Loucy (cell line): ENCODE measurements at regions not wholly inside any gene's neighbourhood (a gene's known extent, or its start where the extent isn't known, plus 50 kb on each side); places are given as distances from the start of the nearest gene placed in this dataset.

Source experiments
- H2AFZ ChIP-seq: fragments of 200-600 bp; sonication (generic); 2 replicates; pipeline ENCODE4 v1.6.0; 2016; ENCODE audit warnings: antibody characterized with exemption, mild to moderate bottlenecking, low read length, moderate library complexity
- H3F3A ChIP-seq: fragments of 200-600 bp; 2 replicates; pipeline ENCODE4 v1.6.0; 2016; ENCODE audit warnings: antibody characterized with exemption, low read depth, mild to moderate bottlenecking
- H3K27me3 ChIP-seq: fragments of 200-600 bp; sonication (generic); 2 replicates; pipeline ENCODE4 v1.6.1; 2014; ENCODE audit warnings: low read length, mild to moderate bottlenecking; ENCODE audit not compliant: insufficient read depth, poor library complexity, severe bottlenecking
- H3K36me3 ChIP-seq: fragments of 200-600 bp; sonication (generic); 2 replicates; pipeline ENCODE4 v1.6.1; 2016; ENCODE audit warnings: low read length; ENCODE audit not compliant: insufficient read depth
- H3K4me1 ChIP-seq: fragments of 200-600 bp; sonication (generic); 2 replicates; pipeline ENCODE4 v1.5.1; 2014; ENCODE audit warnings: low read length, mild to moderate bottlenecking; ENCODE audit not compliant: insufficient read depth, poor library complexity, severe bottlenecking
- H3K4me2 ChIP-seq: fragments of 200-600 bp; sonication (generic); 2 replicates; pipeline ENCODE4 v1.6.0; 2014; ENCODE audit warnings: antibody characterized with exemption, low read length, low read depth, mild to moderate bottlenecking; ENCODE audit not compliant: poor library complexity, severe bottlenecking
- H3K4me3 ChIP-seq: fragments of 200-600 bp; sonication (generic); 2 replicates; pipeline ENCODE4 v1.5.1; 2014; ENCODE audit warnings: low read length, mild to moderate bottlenecking, mixed read lengths; ENCODE audit not compliant: poor library complexity, severe bottlenecking
- H3K79me2 ChIP-seq: fragments of 200-600 bp; sonication (generic); 2 replicates; pipeline ENCODE4 v1.6.1; 2014; ENCODE audit warnings: low read length; ENCODE audit not compliant: insufficient read depth
- H3K9ac ChIP-seq: fragments of 200-600 bp; sonication (generic); 2 replicates; pipeline ENCODE4 v1.6.0; 2014; ENCODE audit warnings: mild to moderate bottlenecking, low read depth, low read length, moderate library complexity; ENCODE audit not compliant: poor library complexity, severe bottlenecking
- H3K9me2 ChIP-seq: fragments of 200-600 bp; sonication (generic); replicated peaks from 2 replicates; pipeline ENCODE4 v1.6.1; 2016; ENCODE audit warnings: low read depth, low read length, mixed read lengths
- H3K9me3 ChIP-seq: fragments of 200-600 bp; sonication (generic); 2 replicates; pipeline ENCODE4 v1.6.1; 2014; ENCODE audit warnings: mild to moderate bottlenecking, antibody characterized with exemption, low read length, low read depth; ENCODE audit not compliant: insufficient read depth
- H4K20me1 ChIP-seq: fragments of 200-600 bp; sonication (generic); 2 replicates; pipeline ENCODE4 v1.6.0; 2014; ENCODE audit warnings: antibody characterized with exemption, low read length, mild to moderate bottlenecking; ENCODE audit not compliant: insufficient read depth, poor library complexity, severe bottlenecking
- CTCF ChIP-seq: fragments of 200-600 bp; sonication (generic); conservative IDR thresholded peaks from 2 replicates; pipeline ENCODE4 v1.5.1; 2014; ENCODE audit warnings: mild to moderate bottlenecking, antibody characterized with exemption, low read length
- EZH2phosphoT487 ChIP-seq: fragments of 200-600 bp; IDR thresholded peaks from 2 replicates; pipeline ENCODE4 v1.6.1; 2018; ENCODE audit warnings: antibody characterized with exemption, mild to moderate bottlenecking, moderate library complexity, borderline replicate concordance

GRCh38 chr18:78607784-78608183 lies 371.8 kb upstream of the SALL3 start:
- Histone ChIP-seq H3K9ac (no peak overlapping the region), H2AFZ (no peak overlapping the region), H3K27me3 (no peaks in the 10 kb centered on the region), H3K4me3 (no peak overlapping the region), H3K4me2 (no peak overlapping the region), H3K79me2 (no peaks in the 10 kb centered on the region), H3K36me3 (no peaks in the 10 kb centered on the region), H4K20me1 (no peaks in the 10 kb centered on the region), H3K9me3 (peaks cover 8% of the 10 kb centered on the region; the same call in 1 of the 2 replicates), H3K4me1 (no peaks in the 10 kb centered on the region), H3K9me2 (no peaks in the 10 kb centered on the region), H3F3A (no peaks in the 10 kb centered on the region)
- TF ChIP-seq EZH2phosphoT487 (no peak), CTCF (no peak)

- TF ChIP-seq EZH2phosphoT487, result no peak
- no peak for TF ChIP-seq CTCF
- no peaks in the 10 kb centered on the region for H3K79me2 ChIP-seq
- no peaks in the 10 kb centered on the region for H3F3A ChIP-seq
- no peak overlapping the region for H3K4me3 ChIP-seq
- H3K9me3 ChIP-seq, result peaks cover 14% of the 10 kb centered on the region; the same call in 1 of the 2 replicates
- no peak overlapping the region for H3K4me2 ChIP-seq
- no peaks in the 10 kb centered on the region for H3K4me1 ChIP-seq
- H4K20me1 ChIP-seq, result no peaks in the 10 kb centered on the region
- H3K9ac ChIP-seq, result no peak overlapping the region
- no peak overlapping the region for H2AFZ ChIP-seq
- H3K27me3 ChIP-seq, result no peaks in the 10 kb centered on the region
- no peaks in the 10 kb centered on the region for H3K36me3 ChIP-seq
- no peaks in the 10 kb centered on the region for H3K9me2 ChIP-seq
Observed at GRCh38 chr18:78610179-78610578, 369.4 kb upstream of the SALL3 start.

GRCh38 chr18:78611201-78611800 lies 368.3 kb upstream of the SALL3 start:
- no peaks in the 10 kb centered on the region for H4K20me1 ChIP-seq
- H3K4me2 ChIP-seq, result no peak overlapping the region
- H2AFZ ChIP-seq, result no peak overlapping the region
- no peak overlapping the region for H3K4me3 ChIP-seq
- no peaks in the 10 kb centered on the region for H3K27me3 ChIP-seq
- TF ChIP-seq CTCF (no peak), EZH2phosphoT487 (no peak)
- no peaks in the 10 kb centered on the region for H3K79me2 ChIP-seq
- H3K9me3 ChIP-seq, result peaks cover 10% of the 10 kb centered on the region; the same call in 1 of the 2 replicates
- H3F3A ChIP-seq, result no peaks in the 10 kb centered on the region
- no peaks in the 10 kb centered on the region for H3K36me3 ChIP-seq
- H3K9me2 ChIP-seq, result no peaks in the 10 kb centered on the region
- no peak overlapping the region for H3K9ac ChIP-seq
- no peaks in the 10 kb centered on the region for H3K4me1 ChIP-seq
